ENCODE measurements at regions not wholly inside any gene's neighbourhood (a gene's known extent, or its start where the extent isn't known, plus 50 kb on each side); places are given as distances from the start of the nearest gene placed in this dataset.
"Not testable (repeated sequence)": the region's sequence is repeated elsewhere in the genome, so short reads cannot be mapped to it uniquely, and the experiment has no call there.

DNA sequence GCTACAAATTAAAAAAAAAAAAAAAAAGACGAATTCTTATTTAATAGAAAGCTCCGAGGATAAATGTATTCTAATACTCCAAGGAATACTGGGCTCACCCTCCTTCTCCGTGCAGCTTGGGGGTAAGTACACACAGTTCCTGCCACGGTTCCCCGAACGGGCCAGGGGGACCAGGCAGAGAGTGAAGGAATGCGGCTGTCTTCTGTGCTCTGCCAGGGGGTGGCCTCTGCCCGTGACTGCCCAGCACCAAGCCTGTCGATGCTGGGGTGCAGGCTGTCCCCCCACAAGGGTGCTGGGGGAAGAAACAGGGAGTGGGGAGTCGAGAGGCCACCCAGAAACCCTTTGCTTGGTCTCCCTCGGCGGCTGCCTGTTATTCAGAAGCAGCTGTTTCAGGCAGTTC lies 410.1 kb upstream of the IRX1 start:
- no peak for DNase-seq

DNA sequence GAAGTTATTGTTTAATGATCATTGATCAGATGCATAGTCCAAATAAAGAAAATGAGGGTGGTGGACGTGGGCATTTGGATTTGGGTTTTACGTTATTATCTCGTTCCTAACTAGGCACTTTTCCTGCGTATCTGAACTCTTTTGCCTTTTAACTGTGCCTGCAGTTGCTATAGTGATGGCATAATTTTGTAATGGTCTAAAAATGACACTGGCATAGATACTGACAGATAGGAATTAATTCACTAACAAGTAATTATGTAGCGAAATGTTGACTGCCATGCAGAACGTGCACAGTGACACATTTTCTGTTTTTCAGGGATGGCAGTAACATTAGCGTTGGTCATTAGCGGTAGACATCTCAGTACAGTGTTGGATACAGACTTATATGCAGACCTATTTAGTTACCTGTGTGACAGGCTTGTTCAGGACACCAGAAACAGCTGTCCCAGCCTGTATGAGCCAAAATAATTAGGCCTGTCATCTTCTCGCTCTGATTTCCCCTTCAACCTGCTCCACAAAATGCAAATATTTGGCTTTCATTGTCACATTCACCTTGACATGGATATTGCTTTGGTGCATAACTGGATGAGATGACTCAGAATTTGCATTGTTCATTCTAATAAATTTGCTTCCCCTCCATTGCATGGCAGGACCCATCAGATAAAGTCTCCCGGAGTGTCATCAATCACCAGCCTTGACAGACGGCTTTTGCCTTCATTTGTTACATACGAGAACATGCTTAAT lies 413.3 kb upstream of the IRX1 start:
- no peak for DNase-seq

DNA sequence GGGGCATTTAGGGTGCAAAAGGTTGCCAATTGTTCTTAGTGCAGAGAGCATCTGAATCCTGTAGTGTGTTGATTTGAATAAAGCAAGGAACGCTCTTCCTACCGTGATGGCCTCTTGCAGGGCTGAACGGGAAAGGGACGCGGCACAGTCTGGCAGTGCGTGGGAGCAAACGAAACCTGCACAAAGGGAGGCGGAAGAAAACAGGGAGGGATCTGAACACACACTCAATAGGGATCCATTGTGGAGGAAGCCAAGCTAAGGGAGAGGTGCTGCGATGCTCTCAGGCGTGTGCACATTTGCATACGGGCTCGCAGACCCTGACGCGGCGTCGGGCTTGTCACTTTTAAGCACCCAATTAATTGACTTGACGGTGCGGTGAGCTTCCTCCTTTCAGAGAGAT lies 414.0 kb upstream of the IRX1 start:
- DNase-seq: no peak

DNA sequence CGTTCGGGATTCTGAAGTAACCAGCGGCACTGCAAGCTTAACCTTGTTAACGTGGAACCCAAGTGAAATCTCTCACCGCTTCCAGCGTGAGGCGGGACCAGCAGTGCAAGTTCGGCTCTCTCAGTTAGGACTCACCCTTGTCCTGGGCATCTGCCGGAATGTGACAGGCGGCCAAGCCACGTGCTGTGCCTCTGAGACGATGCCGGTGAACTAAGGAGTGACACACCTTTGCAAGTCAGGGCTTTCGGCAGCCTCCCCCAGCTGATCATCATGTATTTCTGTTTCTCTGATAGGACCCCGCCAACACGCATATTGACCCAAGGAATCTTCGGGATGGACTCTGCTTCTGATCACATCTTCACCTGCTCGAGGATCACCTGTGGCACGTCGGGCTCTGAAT lies 415.0 kb upstream of the IRX1 start:
- no peak for DNase-seq

DNA sequence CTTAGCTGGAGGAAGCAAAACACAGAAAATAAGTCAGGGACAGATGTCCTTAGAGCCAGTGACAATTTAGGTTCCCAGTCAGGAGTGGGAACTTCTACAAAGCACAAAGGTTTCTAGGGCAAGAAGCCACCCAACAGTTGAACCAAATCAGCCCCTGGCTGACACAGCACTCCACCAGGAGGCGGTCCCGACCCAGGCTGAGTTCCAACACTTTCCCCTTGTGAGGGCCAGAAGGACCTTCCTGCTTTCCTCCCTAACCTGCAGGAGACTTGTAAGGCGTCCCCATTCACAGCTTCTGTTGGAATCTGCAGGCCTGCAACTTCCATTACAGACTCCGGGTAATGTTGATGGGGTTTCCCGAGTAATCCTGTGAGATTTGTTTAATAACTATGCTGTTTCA lies 416.4 kb upstream of the IRX1 start:
- DNase-seq: no peak

DNA sequence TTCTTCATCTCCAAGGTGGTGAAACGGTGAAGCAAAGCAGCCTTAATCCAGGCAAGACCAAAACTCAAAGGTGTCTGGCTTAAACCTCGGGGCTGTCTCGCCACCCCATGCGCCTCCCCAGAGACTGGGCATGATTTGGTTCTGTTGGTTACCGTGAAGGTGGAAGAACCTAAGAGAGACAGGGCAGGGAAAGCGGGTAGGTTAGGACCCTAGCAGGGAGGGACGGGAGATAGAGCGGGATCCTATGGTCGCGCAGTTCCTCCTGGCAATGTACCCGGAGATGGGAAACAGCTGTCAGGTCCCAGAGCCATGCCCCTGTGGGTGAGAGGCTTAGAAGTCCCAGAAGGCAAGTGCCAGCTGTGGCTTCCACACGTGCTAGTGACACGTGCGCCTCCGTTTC lies 418.3 kb upstream of the IRX1 start:
- no peak for DNase-seq

DNA sequence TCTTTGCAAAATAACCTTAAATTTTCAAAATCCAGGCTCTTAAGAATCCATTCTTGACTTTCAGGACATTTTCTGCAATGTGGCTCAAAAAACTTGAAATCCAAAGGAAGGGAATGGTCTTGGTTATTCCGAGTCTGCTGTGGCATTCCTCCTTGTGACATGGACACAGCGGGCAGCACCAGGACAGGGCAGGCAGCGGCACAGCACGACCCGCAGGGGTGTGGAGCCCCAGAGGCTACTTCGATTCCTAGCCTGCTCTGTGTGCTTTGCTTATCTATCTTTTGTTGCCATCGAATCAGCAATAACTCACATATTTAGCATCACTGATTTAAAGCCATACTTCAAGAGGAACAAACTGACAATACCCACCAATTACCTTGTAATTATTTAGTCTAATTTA lies 420.2 kb upstream of the IRX1 start:
- DNase-seq: no peak

DNA sequence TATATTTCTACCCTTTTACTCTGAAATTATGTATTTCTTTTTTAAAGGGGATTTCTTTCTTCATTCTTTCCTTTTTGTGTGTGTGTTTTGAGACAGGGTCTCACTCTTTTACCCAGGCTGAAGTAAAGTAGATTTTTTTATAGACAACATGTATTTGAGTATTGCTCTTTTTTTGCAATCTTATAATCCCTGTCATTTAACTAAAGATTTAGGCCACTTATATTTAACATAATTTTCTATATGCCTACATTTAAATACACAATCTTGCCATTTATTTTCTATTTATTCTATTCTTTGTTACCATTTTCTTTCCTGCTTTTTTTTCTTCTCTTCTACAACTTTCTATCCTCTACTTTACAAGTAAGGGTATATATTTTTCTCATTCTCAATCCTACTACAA lies 416.0 kb upstream of the IRX2 start:
- DNase-seq: no peak

DNA sequence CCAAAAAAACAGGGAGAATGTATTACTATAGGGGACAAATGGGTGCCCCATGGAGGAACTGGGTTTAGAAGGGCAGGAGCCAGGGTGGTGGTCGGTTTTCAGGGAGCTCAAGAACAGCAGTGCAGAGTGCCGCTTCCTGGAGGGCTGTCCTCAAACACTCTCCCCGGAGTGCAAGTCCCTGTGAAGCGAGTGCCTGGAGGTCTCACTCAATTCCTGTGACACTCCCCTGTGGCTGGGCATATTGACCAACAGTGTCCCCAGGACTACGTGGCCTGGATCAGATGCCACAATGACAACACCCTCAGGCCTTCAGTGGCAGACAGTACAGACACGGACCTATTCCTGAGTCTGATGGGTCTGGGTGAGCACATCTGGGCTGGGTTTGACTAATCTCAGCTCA lies 412.1 kb upstream of the IRX2 start:
- no peak for DNase-seq

DNA sequence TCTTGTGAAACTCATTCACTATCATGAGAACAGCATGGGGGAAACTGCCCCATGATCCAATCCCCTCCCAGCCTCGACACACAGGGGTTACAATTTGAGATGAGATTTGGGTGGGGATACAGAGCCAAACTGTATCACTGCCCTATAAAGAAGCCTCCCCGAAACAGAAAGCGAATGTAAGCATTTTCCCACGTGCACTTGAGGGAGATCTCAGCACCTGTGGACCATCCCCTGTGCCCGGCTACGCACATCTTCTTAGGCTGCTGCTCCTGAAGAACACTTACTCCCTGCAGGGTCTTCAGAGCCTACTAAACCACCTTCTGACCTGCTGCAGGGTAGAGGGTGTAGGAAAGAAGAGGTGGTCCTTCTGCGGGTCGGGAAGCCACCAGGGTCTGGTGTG lies 410.2 kb upstream of the IRX2 start:
- no peak for DNase-seq

DNA sequence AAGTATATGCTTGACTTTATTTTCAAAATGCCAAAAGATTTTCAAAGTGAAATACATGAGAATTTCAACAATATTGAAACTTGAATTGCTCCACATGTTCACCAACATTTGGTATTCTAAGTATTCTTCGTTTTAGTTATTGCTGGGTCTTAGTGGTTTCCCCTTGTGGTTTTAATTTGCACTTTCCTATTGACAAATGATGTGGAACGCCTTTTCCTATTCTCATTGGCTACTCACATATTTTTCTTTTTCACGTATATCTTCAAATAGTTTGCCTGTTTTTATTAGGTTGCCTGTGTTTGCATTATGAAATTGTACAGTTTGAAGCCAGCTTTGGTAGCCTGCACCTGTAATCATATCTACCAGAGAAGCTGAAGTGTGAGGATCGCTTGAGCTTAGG lies 405.7 kb upstream of the IRX2 start:
- no peak for DNase-seq

DNA sequence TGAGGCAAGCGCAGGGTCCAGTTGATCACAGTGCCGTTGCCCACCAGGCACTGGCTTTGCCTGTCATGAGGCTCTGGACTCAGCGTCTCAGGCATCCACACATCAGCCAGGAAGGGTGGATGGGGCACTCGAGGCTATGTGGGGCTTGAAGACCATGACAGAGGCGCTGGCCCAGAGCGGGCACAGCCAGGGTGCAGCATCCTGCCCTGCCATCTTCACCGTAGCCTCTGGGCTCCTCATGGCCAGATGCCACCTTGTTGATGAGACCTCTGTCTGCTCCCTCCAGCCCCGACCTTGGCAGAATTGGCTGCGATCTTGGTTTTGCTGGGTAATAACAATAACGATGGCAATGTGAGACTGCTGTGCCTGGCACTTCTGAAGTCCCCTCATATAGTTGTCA lies 404.2 kb upstream of the IRX2 start:
- DNase-seq: no peak

DNA sequence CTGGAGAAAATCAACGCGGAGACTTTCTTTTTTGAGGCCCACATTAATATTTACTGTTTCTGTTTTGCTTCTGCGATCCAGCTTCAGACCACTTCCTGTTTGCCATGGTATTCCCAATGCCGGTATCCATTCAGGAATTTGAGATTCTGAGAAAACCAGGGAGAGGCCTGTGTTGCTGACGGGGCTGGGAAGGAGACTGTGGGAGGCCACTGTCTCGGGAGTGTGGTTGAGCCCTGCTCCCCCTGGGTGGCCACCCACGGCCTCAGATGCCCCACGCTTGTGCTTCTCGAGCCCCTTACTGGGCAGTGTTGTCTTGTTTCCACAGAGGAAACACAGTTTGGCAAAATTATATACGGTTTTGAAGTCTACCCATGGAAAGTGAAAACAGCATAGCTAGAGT lies 403.6 kb upstream of the IRX2 start:
- no peak for DNase-seq

DNA sequence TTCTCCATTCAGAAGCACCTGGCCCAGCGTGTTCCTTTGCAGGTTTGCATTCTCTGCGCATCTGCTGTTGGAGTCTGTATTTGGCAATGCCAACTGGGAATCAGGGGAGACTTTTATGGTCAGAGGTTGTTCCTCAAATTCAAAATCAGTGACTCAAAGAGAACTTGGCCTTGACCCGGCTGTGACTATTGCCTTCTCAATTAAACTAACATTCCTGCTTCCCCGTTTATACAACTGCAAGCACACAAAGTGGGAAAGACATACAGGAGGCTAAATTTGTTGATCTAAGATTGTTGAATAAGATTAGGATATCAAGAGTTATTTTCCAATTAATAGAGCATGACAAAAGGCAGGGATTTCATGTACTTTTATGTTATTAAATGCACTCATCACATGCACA lies 402.4 kb upstream of the IRX2 start:
- DNase-seq: no peak

DNA sequence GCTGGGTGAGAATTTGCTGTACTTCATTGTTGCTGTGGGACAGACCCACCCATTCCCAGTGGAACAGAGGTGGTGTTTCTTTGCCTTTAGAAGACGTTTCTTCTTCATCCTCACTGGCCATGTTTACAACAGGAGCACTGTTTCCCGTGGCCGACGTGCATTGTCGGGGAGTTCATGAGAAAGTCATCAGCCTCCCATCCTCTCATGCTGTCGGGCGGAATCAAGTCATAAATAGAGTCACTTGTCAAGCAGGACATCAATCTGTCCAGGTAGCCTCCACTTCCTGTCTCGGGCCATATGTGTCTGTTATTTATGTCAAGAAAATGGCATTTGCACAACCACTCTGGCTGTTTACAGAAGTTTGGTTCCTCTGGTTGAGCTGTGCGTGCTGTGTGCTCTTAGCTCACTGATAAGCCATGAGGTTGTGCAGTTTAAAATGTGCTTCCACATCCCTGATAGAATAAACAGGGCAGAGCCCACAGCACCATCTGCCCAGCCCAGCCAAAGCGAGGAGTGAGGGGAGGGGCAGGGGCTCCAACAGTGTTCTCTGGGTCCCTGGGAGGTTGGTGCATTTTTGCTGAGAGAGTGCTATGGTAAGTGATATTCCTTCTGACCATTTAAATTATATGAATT lies 401.9 kb upstream of the IRX2 start:
- DNase-seq: no peak

DNA sequence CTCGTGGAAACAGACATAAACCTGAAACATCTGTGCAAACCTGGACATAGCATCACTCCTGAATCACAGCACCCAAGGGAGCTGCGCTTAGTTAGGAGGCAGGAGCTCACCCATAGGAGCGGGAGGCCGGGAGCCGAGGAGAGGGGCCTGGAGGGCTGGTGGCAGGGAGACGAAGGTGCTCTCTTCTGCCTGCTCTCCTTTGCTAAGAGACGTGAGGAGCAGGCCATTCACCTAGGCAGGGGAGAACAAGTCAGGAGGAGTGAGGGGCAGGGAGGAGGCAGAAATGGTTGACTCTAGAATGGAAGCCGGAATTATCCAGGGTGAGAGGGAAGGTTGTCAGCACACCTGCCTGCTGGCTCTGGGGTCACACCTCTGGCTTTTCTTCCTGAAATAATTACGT lies 398.4 kb upstream of the IRX2 start:
- DNase-seq: no peak

DNA sequence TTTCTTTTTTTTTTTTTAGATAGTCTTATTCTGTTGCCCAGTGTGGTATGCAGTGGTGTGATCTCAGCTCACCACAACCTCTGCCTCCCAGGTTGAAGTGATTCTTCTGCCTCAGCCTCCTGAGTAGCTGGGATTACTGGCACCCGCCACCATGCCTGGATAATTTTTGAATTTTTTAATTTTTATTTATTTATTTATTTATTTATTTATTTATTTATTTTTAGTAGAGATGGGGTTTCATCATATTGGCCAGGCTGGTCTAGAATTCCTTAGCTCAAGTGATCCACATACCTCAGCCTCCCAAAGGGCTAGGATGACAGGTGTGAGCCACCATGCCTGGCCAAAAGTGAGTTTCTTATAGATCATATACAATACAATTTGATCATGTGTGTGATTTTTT lies 395.9 kb upstream of the IRX2 start:
- DNase-seq: not testable (repeated sequence)

DNA sequence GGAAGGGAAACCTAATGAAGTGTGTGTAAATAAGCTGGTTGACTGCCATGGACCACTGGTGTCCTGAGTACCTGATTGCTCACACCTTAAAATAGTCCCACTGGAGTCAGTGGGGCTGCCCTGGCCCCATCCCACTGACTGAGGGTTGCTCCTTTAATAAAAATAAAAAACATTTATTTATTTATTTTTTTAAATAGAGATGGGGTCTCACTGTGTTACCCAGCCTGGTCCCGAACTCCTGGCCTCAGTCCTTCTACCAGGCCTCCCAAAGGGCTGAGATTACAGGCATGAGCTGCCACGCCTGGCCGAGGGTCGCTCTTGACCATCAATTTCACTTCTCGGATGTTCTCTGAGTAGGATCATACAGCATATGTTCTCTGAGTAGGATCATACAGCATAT lies 394.2 kb upstream of the IRX2 start:
- no peak for DNase-seq

DNA sequence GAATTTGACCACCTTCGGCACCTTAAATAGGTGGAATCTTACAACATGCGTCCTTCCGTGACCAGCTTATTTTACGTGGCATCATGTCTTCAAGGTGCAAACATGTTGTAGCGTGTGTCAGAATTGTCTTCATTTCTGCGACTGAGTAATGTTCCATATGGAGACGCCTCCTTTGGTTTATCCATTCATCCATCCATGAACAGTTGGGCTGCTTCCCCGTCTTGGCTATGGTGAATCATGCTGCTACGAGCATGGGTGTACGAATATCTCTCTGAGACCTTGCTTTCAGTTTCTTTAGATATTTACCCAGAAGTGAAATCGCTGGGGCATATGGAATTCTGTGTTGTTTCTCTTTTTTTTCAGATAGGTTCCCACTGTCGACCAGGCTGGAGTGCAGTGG lies 391.9 kb upstream of the IRX2 start:
- DNase-seq: no peak

DNA sequence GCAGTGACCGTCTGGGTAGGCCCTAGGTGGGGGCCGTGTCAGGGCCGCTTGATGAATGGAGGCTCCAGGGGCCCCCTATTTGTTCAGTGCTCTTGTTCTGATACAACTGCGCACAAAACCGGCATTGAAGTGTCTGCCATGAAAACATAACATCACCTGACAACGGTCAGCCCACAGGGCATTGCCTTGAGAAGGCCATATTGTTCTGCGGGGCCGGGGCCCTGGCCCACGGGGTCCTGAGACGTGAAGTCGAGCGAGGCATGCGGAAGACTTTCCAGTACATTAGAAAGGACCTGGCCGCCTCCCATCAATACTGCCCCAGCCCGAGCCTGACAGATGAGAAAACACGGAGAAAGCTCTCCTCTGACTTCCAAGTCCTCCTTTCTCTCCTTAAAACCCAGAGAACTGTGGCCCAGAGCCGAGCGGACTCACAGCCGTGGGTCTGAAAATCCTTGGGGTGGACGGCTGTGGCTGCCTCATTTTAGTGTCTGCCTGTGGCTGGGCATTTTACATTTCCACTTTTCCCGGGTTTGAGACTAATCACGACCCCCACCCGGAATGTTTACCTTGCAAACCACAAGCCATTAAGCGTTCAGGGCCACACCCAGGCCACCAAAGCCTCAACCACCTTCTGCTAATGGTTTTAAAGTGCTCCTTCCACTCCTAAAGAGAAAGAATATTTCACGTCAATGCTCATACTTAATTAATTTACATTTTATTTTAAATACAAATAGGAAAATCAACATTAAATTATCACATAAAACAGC lies 391.0 kb upstream of the IRX2 start:
- DNase-seq: no peak

DNA sequence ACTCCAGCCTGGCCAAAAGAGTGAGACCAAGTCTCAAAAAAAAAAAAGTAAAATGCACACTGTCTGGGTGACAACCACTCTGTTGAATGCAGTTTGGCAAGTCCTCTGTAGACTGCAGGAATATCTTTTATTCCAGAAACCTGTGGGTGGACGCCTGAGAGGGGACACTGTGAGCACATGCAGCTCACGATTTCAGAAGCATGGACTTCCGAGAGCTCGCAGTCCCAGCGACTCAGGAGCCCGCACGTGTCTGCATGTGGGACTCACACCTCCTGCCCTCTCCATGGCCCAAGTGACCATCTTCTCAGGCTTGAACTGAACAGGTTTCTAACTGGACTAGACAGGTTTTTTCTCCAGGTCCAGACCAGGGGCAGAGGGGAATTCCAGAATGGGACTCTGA lies 388.6 kb upstream of the IRX2 start:
- DNase-seq: no peak

DNA sequence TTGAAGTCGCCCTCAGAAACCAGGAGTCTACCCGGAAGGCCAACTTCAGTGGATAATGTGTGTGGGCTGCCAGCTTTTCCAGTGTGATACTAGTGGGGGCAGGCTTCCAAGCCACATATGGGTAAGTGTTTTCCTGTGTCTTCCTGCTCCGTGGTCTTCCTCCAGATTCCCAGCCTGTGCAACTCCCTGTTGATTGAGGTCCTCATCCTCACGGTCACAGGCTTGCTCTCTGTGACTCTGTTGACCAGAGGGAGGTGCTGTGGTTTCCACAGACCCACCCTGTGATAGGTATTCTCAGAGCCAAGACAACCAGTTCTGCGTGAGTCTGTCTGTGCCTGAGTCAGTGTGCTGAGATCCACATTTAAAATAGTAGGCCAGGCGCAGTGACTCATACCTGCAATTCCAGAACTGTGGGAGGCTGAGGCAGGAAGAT lies 388.0 kb upstream of the IRX2 start:
- no peak for DNase-seq

DNA sequence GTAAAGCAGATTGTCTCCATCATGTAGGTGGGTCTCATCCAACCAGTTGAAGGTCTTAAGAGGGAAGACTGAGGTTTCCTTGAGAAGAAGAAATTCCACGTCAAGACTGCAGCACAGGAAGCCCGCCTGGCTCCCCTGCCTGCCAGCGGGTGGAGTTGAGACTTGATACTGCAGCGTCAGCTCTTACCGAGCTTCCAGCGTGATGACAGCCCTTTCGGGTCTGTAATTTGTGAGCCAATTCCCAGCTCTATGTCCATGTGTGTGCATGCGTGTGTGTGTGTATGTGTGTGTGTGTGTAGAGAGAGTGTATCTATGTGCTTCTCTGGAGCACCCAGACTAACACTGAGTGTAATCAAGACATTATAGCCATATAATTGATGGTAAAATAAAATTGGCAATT lies 379.7 kb upstream of the IRX2 start:
- no peak for DNase-seq

DNA sequence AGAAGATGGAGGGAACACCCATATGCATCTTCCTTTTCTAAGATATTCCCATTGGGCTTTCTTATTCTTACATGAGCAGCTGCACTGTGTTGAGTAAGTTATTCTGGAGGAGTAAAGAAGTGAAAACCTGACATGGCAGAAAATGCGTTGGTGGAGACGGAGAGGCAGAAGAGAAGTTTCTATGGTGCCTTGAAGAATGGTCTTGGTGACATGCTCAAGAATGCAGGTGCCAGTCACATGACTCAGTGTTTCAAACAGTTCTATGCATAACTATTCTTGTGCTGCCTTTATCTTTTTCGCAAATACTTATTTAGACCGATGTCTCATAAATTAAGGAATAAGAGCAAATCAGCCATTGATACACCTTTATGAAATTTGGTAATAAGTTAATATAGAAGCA lies 377.8 kb upstream of the IRX2 start:
- DNase-seq: no peak
